CD4-positive, alpha-beta T cell treated with Interleukin-15 for 4 hours (primary cell): ENCODE measurements at regions not wholly inside any gene's neighbourhood (a gene's known extent, or its start where the extent isn't known, plus 50 kb on each side); places are given as distances from the start of the nearest gene placed in this dataset.
"Not testable (repeated sequence)": the region's sequence is repeated elsewhere in the genome, so short reads cannot be mapped to it uniquely, and the experiment has no call there.

Experiments used
- DNase-seq: peaks from one replicate; pipeline ENCODE4 v3.0.0-alpha.2; 2020; ENCODE audit warnings: low spot score

- not testable (repeated sequence) for DNase-seq
These were observed 1480.8 kb downstream of the FOXD4L5 start for GRCh38 chr9:63804205-63804604.

GRCh38 chr9:63794081-63794685, 1490.8 kb downstream of the FOXD4L5 start:
- DNase-seq = not testable (repeated sequence)

- DNase-seq = not testable (repeated sequence)
These were observed 1497.6 kb downstream of the FOXD4L5 start for GRCh38 chr9:63787454-63787853.

- not testable (repeated sequence) for DNase-seq
These were observed 1500.0 kb downstream of the FOXD4L5 start for GRCh38 chr9:63785059-63785458.

- DNase-seq = not testable (repeated sequence)
These were observed 1500.6 kb downstream of the FOXD4L5 start for GRCh38 chr9:63784421-63784820.

GRCh38 chr9:63781817-63782439, 1503.1 kb downstream of the FOXD4L5 start:
- DNase-seq = not testable (repeated sequence)

- DNase-seq = not testable (repeated sequence)
These were observed 1503.6 kb downstream of the FOXD4L5 start for GRCh38 chr9:63781390-63781789.

- not testable (repeated sequence) for DNase-seq
These were observed 1508.8 kb downstream of the FOXD4L5 start for GRCh38 chr9:63776220-63776619.

- DNase-seq = not testable (repeated sequence)
These were observed 1510.0 kb downstream of the FOXD4L5 start for GRCh38 chr9:63775092-63775426.

- not testable (repeated sequence) for DNase-seq
These were observed 1510.5 kb downstream of the FOXD4L5 start for GRCh38 chr9:63774369-63775091.

- not testable (repeated sequence) for DNase-seq
These were observed 1522.8 kb downstream of the FOXD4L5 start for GRCh38 chr9:63762230-63762629.

- not testable (repeated sequence) for DNase-seq
These were observed 1556.0 kb downstream of the FOXD4L5 start for GRCh38 chr9:63729021-63729420.

- DNase-seq = no peak
These were observed 1556.7 kb downstream of the FOXD4L5 start for GRCh38 chr9:63728287-63728686.

- not testable (repeated sequence) for DNase-seq
These were observed 1576.7 kb downstream of the FOXD4L5 start for GRCh38 chr9:63708285-63708684.

- not testable (repeated sequence) for DNase-seq
These were observed 1580.6 kb downstream of the FOXD4L5 start for GRCh38 chr9:63704456-63704855.

GRCh38 chr9:63703670-63704069, 1581.3 kb downstream of the FOXD4L5 start:
- not testable (repeated sequence) for DNase-seq

GRCh38 chr9:63703138-63703665, 1581.8 kb downstream of the FOXD4L5 start:
- DNase-seq = not testable (repeated sequence)
